Activated CD4-positive, alpha-beta T cell treated with anti-CD3 and anti-CD28 coated beads, Interleukin-2, amount 50 U/mL, for 16 hours (primary cell): ENCODE measurements at regions not wholly inside any gene's neighbourhood (a gene's known extent, or its start where the extent isn't known, plus 50 kb on each side); places are given as distances from the start of the nearest gene placed in this dataset.
A peak's percentile ranks its signal among the peaks of the same experiment; 100 is the strongest.
"Not testable (repeated sequence)": the region's sequence is repeated elsewhere in the genome, so short reads cannot be mapped to it uniquely, and the experiment has no call there.

ENCODE experiments used
- DNase-seq: peaks from one replicate; pipeline ENCODE4 v3.0.0-alpha.2; 2020

- DNase-seq = peak; percentile 27
Observed at GRCh38 chr15:39413558-39413957, 167.3 kb upstream of the THBS1 start.

DNA sequence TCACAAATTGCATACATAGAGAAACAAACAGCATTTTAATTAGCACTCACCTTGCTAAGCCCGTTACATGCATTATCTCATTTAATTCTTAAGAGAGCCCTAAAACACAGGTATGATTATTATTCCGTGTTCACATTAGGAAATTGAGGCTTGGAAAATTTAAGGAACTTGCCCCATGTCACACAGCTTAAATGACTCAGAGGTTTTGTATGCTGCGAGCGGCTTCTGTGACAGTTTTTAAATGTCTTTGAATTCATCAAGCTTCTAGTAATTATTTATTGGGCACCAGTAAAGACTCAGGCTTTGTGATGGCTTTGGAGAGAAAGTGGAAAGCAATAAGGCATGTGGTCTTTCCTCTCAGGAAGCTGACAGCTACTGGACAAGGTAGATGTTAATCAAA is 166.7 kb upstream of the THBS1 start:
- DNase-seq = no peak

GRCh38 chr15:39415634-39416033 is 165.2 kb upstream of the THBS1 start:
- no peak for DNase-seq

- no peak for DNase-seq
Observed at GRCh38 chr15:39416258-39416657, 164.6 kb upstream of the THBS1 start.

DNA sequence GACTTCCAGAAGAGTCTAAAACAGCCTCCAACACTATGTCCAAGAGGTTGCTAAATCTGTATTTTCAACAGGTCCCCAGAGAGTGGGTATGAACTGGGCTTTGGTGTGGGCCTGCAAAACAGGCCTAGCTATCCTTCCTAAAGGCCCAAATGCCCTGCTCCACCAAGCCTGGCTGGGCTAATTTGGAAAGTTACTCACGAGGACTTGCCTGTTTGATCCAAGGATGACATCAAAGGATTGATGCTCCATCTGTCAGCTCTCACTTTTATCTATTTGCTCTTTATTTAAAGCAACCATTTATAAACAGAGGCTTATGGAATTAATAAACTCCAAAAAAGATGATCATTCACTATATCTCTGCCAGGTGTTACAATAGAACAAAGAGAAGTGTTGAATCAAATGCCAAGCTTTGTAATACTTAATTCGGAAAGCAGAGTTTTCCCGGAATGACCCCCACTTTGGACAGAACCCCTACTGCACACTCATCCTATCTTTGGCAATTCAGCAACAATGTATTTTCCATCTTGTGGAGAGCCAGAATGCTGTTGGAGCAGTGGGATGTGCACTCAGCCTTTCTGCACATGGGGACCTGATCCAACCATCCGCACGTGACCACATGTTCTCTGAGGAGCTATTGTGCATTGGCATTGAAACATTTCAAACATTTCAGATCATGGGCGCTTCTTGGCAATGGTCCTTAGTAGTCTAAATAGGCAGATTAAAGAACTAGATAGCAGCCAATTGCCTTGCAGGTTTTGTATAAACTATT is 163.3 kb upstream of the THBS1 start:
- no peak for DNase-seq

DNA sequence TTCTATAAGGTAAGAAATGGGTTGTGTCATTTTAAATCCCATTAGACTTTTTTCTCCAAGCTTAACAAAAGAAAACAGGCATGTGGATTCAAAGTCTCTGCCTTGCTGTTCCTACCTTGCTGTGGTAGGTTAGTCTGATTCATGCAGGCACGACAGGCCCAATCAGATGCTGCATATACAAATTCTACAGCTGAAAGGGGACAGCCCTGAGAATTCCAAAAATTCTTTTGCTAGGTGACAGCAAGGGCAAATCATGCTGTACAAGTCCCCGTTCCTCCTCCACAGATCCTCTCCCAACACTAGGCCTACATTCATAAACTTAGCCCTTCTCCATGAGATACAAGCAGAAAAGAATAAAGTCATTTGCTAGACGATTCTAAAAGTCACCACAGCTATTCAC is 161.2 kb upstream of the THBS1 start:
- DNase-seq = no peak

GRCh38 chr15:39420123-39420852 is 160.6 kb upstream of the THBS1 start:
- not testable (repeated sequence) for DNase-seq

DNA sequence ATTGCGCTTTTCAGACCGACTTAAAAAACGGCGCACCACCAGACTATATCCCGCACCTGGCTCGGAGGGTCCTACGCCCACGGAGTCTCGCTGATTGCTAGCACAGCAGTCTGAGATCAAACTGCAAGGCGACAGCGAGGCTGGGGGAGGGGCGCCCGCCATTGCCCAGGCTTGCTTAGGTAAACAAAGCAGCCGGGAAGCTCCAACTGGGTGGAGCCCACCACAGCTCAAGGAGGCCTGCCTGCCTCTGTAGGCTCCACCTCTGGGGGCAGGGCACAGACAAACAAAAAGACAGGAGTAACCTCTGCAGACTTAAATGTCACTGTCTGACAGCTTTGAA is 160.1 kb upstream of the THBS1 start:
- DNase-seq = not testable (repeated sequence)

DNA sequence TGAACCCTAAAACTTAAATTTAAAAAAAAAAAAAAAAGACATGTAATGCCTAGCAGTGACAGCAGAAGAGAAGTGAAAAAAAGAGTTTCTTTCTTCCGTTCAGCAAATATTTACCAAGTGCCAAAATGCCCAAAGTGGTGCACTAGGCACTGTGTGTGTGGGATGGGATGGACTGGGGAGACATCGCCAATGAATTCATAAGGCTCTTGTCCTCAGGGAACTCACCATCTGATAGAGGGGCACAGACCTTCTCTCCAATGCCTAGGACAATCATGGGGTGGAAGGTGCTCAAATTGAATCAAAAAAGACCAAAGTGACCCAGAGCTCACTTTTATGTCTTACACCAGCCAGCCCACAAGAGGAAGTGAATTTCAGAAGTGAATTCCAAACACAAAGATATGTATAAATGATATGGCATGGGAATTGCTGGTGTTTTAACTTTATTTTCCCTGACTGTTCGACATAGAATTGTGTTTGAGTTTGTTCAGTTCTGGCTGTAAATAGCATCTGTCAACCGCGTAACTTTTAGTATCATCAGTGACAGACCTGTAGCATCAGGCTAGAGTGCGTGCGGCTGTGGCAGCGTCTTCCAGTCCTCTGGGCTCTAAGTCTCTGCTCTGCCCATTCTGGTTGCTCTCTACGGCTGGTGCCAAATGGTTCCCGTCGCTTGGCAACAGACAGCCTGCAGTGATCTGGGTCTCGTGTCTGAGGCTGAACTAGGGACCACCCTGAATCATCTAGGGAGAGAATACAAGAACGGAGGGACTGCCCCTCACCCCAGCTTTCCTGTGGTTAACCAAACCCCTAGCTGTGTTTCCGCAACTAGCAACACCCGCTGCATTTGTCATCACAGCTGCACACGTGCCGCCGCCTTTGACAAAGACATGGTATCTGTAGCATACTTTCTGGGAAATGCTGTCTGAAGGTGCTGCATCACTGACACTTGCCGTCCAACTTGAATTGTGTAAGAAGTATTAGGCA is 154.0 kb upstream of the THBS1 start:
- DNase-seq = peak; percentile 93

DNA sequence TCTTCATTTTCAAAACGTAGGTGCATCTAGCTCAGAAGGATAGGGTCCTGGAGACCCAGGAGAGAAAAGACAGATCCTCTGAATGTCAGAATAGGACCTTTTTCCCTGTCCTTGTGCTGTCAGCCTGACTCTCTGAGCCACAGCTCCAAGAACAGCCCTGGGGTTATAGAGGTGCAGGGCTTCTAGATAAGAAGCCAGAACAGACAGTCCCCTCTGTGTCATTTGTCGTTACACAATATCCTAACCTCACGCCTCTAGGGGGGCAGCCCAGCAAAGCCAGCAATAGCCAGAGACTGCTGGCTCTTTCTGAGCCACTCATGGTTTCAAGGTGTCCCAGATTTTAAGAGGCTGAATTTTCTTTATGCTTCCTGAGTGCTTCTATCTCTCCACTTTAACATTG is 153.2 kb upstream of the THBS1 start:
- DNase-seq = peak; percentile 16

- DNase-seq = peak; percentile 68
Observed at GRCh38 chr15:39429898-39430357, 151.0 kb upstream of the THBS1 start.

- DNase-seq = no peak
Observed at GRCh38 chr15:39430389-39430788, 150.5 kb upstream of the THBS1 start.

- no peak for DNase-seq
Observed at GRCh38 chr15:39431376-39431775, 149.5 kb upstream of the THBS1 start.

GRCh38 chr15:39432026-39432425 is 148.9 kb upstream of the THBS1 start:
- no peak for DNase-seq

DNA sequence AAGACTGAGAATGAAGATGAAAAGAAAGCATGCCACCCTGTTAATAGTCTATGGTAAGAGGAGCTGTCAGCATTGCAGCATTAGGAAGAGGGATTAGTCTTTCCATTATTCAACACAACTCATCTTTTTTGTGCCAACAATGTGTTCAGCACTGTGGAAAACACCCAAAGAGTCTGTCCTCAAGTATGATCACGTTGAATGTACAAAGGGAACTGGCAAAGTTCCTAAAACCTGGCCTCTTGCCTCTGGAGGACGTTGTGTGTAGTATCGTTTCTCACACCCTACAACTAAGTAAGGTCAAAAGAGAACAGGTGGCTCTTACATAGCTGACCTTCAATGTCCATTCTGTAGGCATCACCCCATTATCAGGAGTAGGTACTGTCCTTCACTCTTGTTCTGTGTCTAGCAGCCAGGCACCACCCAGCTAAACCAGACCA is 147.9 kb upstream of the THBS1 start:
- no peak for DNase-seq

GRCh38 chr15:39433376-39433775 is 147.5 kb upstream of the THBS1 start:
- DNase-seq = no peak

GRCh38 chr15:39434163-39434562 is 146.7 kb upstream of the THBS1 start:
- no peak for DNase-seq

GRCh38 chr15:39434751-39435238 is 146.1 kb upstream of the THBS1 start:
- DNase-seq = no peak

- DNase-seq = no peak
Observed at GRCh38 chr15:39435244-39435643, 145.6 kb upstream of the THBS1 start.

- DNase-seq = no peak
Observed at GRCh38 chr15:39438260-39438659, 142.6 kb upstream of the THBS1 start.

GRCh38 chr15:39438799-39439592 is 141.9 kb upstream of the THBS1 start:
- no peak for DNase-seq

- DNase-seq = no peak
Observed at GRCh38 chr15:39442898-39443297, 138.0 kb upstream of the THBS1 start.
